ENCODE measurements at regions not wholly inside any gene's neighbourhood (a gene's known extent, or its start where the extent isn't known, plus 50 kb on each side); places are given as distances from the start of the nearest gene placed in this dataset.

DNA sequence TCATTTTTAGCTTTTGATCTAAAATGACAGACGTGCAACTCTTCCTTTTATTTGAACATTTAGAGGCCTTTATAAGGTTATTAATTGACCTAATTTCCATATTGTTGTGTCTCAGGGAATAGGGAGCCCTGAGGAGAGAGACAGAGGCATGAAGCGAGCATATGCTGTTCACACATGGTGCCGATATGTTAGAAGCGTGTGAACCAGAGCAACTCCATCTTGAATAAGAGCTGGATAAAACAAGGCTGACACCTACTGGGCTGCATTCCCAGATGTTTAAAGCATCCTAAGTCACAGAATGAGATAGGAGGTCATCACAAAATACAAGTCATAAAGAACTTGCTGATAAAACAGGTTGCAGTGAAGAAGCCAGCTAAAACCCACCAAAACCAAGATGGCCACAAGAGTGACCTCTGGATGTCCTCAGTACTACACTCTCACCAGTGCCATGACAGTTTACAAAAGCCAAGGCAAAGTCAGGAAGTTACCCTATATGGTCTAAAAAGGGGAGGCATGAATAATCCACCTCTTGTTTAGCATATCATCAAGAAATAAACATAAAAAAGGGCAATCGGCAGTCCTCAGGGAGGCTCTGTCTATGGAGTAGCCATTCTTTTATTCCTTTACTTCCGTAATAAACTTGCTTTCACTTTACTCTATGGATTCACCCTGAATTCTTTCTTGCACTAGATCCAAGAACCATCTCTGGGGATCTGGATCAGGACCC, 80.1 kb downstream of the SEC61G start:
- DNase-seq (ENCODE audit: low spot score in 2 of 2): no peak
- Histone ChIP-seq H3K27ac (no peak overlapping the region), H3K36me3 (no peaks in the 10 kb centered on the region), H3K9me3 (no peaks in the 10 kb centered on the region), H3K4me3 (no peak overlapping the region), H3K4me1 (no peaks in the 10 kb centered on the region), H3K27me3 (peaks cover 2% of the 10 kb centered on the region)
- 68% methylated on average over 6 of the region's 6 CpGs for WGBS
- no peak for TF ChIP-seq POLR2A (IDR thresholded peaks at IDR 0.05)
- TF ChIP-seq CTCF (IDR thresholded peaks at IDR 0.05): no peak
- TF ChIP-seq EP300 (IDR thresholded peaks at IDR 0.05): no peak
- no peak for TF ChIP-seq POLR2AphosphoS5 (IDR thresholded peaks at IDR 0.05)

- Histone ChIP-seq H3K27ac (no peak overlapping the region), H3K9me3 (no peaks in the 10 kb centered on the region), H3K4me1 (no peaks in the 10 kb centered on the region), H3K36me3 (no peaks in the 10 kb centered on the region), H3K4me3 (no peak overlapping the region), H3K27me3 (peaks cover 2% of the 10 kb centered on the region)
- no peak for DNase-seq (ENCODE audit: low spot score in 2 of 2)
- 80% methylated on average over 3 of the region's 3 CpGs for WGBS
- no peak for TF ChIP-seq CTCF (IDR thresholded peaks at IDR 0.05)
- TF ChIP-seq POLR2A (IDR thresholded peaks at IDR 0.05): no peak
- no peak for TF ChIP-seq EP300 (IDR thresholded peaks at IDR 0.05)
- no peak for TF ChIP-seq POLR2AphosphoS5 (IDR thresholded peaks at IDR 0.05)
Measured at GRCh38 chr7:54674891-54675290, 84.1 kb downstream of the SEC61G start.

GRCh38 chr7:54672519-54672918, 86.5 kb downstream of the SEC61G start:
- no peak for DNase-seq (ENCODE audit: low spot score in 2 of 2)
- peaks cover 2% of the 10 kb centered on the region for H3K27me3 ChIP-seq
- WGBS: 86% methylated on average over 4 of the region's 4 CpGs
- H3K27ac ChIP-seq: no peak overlapping the region
- TF ChIP-seq POLR2A (IDR thresholded peaks at IDR 0.05) (no peak), CTCF (IDR thresholded peaks at IDR 0.05) (no peak), EP300 (IDR thresholded peaks at IDR 0.05) (no peak), POLR2AphosphoS5 (IDR thresholded peaks at IDR 0.05) (no peak)
- H3K36me3 ChIP-seq: no peaks in the 10 kb centered on the region
- H3K4me1 ChIP-seq: no peaks in the 10 kb centered on the region
- H3K9me3 ChIP-seq: no peaks in the 10 kb centered on the region
- H3K4me3 ChIP-seq: no peak overlapping the region

DNA sequence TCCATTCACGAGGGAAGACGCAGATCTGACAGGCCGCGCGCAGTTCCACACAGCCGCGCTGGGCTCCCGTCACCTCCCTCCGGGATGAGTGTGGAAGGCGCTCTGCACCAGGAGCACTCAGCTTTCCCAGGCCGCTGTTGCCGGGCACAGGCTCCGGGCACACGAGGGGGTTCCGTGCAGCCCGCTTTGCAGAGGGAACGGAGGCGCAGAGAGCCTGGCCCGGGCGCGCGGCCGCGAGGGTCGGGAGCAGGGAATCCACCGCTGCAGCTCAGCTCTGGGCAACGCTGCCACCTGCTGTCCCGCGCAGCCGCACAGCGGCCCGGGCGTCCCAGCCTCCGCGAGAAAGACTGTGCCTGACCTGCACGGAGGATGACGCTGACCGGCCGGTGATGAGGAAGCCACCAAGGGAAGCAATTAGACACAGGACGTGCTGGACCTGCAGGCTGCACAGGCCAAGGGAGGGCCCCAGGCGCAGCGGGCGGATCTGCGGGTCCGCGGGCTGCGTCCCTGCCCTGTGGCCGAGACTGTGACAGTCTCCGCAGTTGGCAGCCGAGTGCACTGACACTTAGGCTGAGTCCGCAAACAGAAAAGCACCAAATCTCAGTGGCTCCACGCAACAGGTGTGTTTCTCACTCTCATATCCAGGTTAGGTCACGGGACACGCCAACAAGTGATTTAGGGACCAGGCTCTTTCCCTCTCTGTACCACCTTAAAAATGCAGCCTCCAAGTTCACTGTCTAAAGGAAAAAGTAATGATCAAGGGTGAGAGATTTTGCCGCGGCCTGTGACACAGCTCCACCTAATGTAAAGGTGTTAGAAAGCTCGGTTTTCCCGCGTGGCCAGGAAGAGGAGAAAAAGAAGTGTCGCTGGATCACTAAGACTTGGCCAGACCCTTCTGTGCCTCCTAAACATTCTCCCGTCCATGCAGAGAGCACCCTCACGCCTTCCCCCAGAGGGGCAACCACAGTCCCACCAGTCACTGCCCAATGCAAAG, 94.5 kb downstream of the SEC61G start:
- 31% methylated on average over 16 of the region's 62 CpGs for WGBS
- Histone ChIP-seq H3K4me1 (peaks cover 11% of the 10 kb centered on the region), H3K9me3 (no peaks in the 10 kb centered on the region), H3K27ac (no peak overlapping the region), H3K36me3 (no peaks in the 10 kb centered on the region), H3K27me3 (peaks cover 36% of the 10 kb centered on the region), H3K4me3 (peak overlapping the region; percentile 42)
- DNase-seq (ENCODE audit: low spot score in 2 of 2): no peak
- TF ChIP-seq POLR2A (IDR thresholded peaks at IDR 0.05) (no peak), CTCF (IDR thresholded peaks at IDR 0.05) (peak in 1 of 2 donors; percentile 18)
